Mucosa of descending colon (tissue), 3 donors: ENCODE measurements at regions not wholly inside any gene's neighbourhood (a gene's known extent, or its start where the extent isn't known, plus 50 kb on each side); places are given as distances from the start of the nearest gene placed in this dataset.

Experiments used
- ATAC-seq: fragments of 200-7000 bp; cut with Tn5 transposase; one replicate; pipeline ENCODE4 v1.9.1; 2020; ENCODE audit warnings: mild to moderate bottlenecking, moderate library complexity
- DNase-seq, 3 donors: peaks; one replicate each; pipeline ENCODE4 v3.0.0-alpha.2; 2020
- H3K36me3 ChIP-seq: fragments of 200-600 bp; one replicate; pipeline ENCODE4 v1.8.0; 2021; ENCODE audit warnings: low read depth, mild to moderate bottlenecking
- H3K4me1 ChIP-seq: fragments of 200-600 bp; one replicate; pipeline ENCODE4 v1.8.0; 2021; ENCODE audit warnings: low read depth, mild to moderate bottlenecking
- H3K4me3 ChIP-seq: fragments of 200-600 bp; one replicate; pipeline ENCODE4 v1.8.0; 2021; ENCODE audit warnings: mild to moderate bottlenecking
- H3K9me3 ChIP-seq: fragments of 200-600 bp; one replicate; pipeline ENCODE4 v1.8.0; 2021; ENCODE audit warnings: mild to moderate bottlenecking
- CTCF ChIP-seq: fragments of 200-600 bp; IDR thresholded peaks from one replicate; pipeline ENCODE4 v1.8.0; 2022; ENCODE audit warnings: antibody characterized with exemption, mild to moderate bottlenecking
- intact Hi-C, 2 donors: fragments of 100-400 bp; cut with DNase I in 1 of 2; cut with micrococcal nuclease in 1 of 2; formaldehyde crosslinking; loops; one replicate each; pipeline versions ENCODE4 v1.11.0 to v1.11.1; 2022; cut with DNase I, micrococcal nuclease
- donor health status: DM: no; HTN: no; CAD: no; lungs with moderate emphysema.
- donor health status: DM: no; HTN: no; CAD: no.
- donor health status: DM: no; HTN: yes; CAD: no.

DNA sequence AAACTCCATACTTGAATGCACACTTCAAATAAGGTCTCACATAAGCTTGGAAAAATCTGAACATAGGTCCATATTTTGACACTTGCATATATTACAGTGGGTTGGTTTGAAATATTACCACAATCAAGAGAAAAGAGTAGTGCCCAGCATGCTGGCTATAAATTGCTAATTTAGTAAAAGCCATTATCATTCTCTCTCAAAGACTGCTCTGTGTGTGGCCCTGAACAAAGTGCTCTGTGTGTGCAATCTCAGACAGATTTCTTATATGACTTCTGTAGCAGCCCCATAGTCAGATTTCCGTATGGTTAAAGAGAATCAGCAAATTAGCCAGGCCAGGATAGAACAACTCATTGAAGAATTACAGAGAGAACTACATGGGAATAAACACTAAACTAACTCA is 78.2 kb downstream of the LIG4 start:
- intact Hi-C loops = no loop called here
- no peak for TF ChIP-seq CTCF
- no peak for DNase-seq

GRCh38 chr13:108127406-108127805 is 87.9 kb downstream of the LIG4 start:
- no peak for TF ChIP-seq CTCF
- Histone ChIP-seq H3K36me3 (no peaks in the 10 kb centered on the region), H3K9me3 (no peaks in the 10 kb centered on the region), H3K4me3 (no peak overlapping the region), H3K4me1 (no peaks in the 10 kb centered on the region)
- ATAC-seq (no peak), DNase-seq (no peak)
- intact Hi-C loops = no loop called here

More for the DNA sequence above, 78.2 kb downstream of the LIG4 start:
- Histone ChIP-seq H3K4me1 (no peaks in the 10 kb centered on the region), H3K4me3 (no peak overlapping the region), H3K36me3 (no peaks in the 10 kb centered on the region), H3K9me3 (no peaks in the 10 kb centered on the region)
- ATAC-seq = no peak

DNA sequence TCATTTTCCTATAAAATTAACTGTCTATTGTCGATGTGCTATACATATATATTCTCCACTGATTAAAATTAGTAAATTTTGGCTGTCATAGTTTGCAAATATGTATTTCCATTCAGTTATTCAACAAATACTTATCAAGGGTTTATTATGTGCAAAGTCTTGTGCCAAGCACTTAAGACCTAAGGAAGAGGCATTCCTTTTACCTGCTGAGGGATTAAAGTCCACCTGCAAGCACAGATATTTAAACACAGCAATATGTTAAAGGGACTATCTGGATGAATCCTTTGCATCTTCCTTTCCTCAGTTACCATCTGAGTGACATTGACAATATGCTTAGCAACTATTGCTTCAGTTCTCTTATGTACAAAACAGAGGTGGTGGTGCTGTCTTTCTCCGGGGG is 89.3 kb downstream of the LIG4 start:
- no peak for TF ChIP-seq CTCF
- no peaks in the 10 kb centered on the region for H3K36me3 ChIP-seq
- H3K9me3 ChIP-seq = no peaks in the 10 kb centered on the region
- intact Hi-C loops = no loop called here
- H3K4me1 ChIP-seq = no peaks in the 10 kb centered on the region
- no peak for ATAC-seq
- H3K4me3 ChIP-seq = no peak overlapping the region
- no peak for DNase-seq

DNA sequence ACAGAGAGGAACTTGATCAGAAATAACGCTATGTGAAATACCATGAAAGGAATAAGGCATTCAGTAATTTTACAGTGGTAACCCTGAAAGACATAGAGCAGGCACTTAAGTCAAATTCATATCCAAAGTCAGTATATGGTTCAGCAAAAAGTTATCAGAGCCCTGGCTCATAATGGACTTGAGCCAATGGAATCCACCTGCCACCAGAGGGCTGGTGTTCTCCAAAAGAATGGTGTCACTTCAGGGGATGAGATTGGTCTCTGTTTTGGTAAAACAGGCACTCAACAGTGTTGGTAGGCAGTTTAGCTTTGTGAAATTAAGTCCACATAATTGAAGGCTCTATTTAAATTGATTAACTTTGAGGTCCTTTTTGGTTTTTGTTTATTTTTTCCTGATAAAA is 93.9 kb downstream of the LIG4 start:
- Histone ChIP-seq H3K4me3 (no peak overlapping the region), H3K36me3 (no peaks in the 10 kb centered on the region), H3K4me1 (no peaks in the 10 kb centered on the region), H3K9me3 (no peaks in the 10 kb centered on the region)
- no peak for TF ChIP-seq CTCF
- ATAC-seq = no peak
- intact Hi-C loops = no loop called here
- peak in 1 of 3 donors; percentile 3 for DNase-seq

- intact Hi-C loops = no loop called here
- TF ChIP-seq CTCF = no peak
- Histone ChIP-seq H3K36me3 (no peaks in the 10 kb centered on the region), H3K4me3 (no peak overlapping the region), H3K4me1 (no peaks in the 10 kb centered on the region), H3K9me3 (no peaks in the 10 kb centered on the region)
- DNase-seq (no peak), ATAC-seq (no peak)
These were observed 94.5 kb downstream of the LIG4 start for GRCh38 chr13:108120856-108121255.

DNA sequence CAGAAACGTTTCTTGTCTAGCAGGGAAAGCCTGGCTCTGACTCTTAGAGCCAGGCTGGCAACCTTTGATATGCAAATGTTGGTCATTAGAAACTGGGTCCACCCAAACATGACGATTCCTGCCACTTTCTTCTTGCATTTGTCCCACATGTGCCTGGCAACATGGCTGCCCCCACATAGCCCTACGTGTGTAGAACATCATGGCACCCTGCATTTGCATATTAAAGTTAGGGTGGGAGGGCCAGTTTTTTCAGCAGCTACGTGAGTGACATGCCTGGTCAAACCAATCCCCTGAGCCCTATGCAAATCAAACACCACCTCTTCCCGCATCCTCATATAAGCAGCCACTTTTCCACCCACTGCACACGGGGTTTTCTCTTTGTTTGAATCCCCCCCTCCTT is 95.0 kb downstream of the LIG4 start:
- no peaks in the 10 kb centered on the region for H3K36me3 ChIP-seq
- H3K4me3 ChIP-seq = no peak overlapping the region
- ATAC-seq = no peak
- intact Hi-C loops = no loop called here
- H3K9me3 ChIP-seq = no peaks in the 10 kb centered on the region
- DNase-seq = no peak
- H3K4me1 ChIP-seq = no peaks in the 10 kb centered on the region
- no peak for TF ChIP-seq CTCF
